ENCODE measurements at regions not wholly inside any gene's neighbourhood (a gene's known extent, or its start where the extent isn't known, plus 50 kb on each side); places are given as distances from the start of the nearest gene placed in this dataset.

DNA sequence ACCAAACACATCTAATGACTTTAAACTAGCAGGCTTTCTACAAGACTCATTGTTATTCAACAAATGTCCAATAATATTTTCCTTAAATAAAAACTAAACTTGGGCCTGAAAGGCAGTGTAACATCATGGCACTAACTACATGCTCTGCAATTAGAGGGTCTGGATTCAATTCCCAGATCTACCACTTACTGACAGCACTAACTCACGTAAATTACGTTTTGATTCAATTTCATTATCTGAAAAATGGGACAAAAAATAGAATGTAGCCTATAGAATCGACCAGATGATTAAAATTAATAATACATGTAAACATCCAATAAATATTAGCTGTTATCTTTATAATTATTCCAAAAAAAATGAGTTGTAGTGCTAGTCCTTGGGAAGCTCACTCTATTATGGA lies 98.0 kb upstream of the DDX18 start:
- TF ChIP-seq CTCF (IDR thresholded peaks at IDR 0.05) (no peak), POLR2A (IDR thresholded peaks at IDR 0.05) (no peak), POLR2AphosphoS5 (IDR thresholded peaks at IDR 0.05) (no peak)
